ENCODE measurements at regions not wholly inside any gene's neighbourhood (a gene's known extent, or its start where the extent isn't known, plus 50 kb on each side); places are given as distances from the start of the nearest gene placed in this dataset.

DNA sequence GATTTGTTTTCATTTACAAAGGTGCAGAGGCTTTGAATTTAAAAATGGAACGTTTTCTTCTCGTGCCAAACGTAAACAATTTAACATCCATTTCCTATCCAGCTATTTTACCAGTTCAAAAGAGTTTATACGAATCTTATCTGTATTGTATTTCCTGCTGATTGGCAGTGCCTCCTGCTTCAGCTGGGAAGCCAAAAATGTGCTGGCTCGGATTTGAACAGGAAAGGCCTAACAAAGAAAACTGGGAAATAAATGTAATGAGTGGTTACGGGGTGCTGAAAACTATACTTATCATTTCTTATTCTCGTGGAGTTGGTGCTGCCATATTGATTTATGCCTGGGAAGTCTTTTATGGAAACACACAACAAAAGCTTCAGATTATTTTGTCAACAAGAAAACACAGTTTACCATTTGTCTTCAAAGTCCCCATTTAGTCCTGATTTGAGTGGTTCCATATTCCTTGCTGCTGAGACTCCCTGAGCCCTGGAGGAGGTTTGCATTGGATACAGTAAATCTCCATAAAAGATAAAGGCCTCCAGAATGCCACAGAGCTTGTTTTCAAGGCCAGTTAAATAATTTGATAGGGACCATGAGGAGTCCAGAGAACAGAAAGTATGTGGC is 507.4 kb downstream of the RASEF start:
- TF ChIP-seq, protein P1, sequence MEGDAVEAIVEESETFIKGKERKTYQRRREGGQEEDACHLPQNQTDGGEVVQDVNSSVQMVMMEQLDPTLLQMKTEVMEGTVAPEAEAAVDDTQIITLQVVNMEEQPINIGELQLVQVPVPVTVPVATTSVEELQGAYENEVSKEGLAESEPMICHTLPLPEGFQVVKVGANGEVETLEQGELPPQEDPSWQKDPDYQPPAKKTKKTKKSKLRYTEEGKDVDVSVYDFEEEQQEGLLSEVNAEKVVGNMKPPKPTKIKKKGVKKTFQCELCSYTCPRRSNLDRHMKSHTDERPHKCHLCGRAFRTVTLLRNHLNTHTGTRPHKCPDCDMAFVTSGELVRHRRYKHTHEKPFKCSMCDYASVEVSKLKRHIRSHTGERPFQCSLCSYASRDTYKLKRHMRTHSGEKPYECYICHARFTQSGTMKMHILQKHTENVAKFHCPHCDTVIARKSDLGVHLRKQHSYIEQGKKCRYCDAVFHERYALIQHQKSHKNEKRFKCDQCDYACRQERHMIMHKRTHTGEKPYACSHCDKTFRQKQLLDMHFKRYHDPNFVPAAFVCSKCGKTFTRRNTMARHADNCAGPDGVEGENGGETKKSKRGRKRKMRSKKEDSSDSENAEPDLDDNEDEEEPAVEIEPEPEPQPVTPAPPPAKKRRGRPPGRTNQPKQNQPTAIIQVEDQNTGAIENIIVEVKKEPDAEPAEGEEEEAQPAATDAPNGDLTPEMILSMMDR (IDR thresholded peaks at IDR 0.05): no peak
- TF ChIP-seq POLR2A (IDR thresholded peaks at IDR 0.05): no peak

Measured in lower leg skin (tissue), 3 donors.